Activated naive CD8-positive, alpha-beta T cell (primary cell): ENCODE measurements at regions not wholly inside any gene's neighbourhood (a gene's known extent, or its start where the extent isn't known, plus 50 kb on each side); places are given as distances from the start of the nearest gene placed in this dataset.

Experiments used
- H3K27ac Mint-ChIP-seq: one replicate; pipeline ENCODE4 v1.8.0; 2021; ENCODE audit warnings: mixed read lengths
- H3K27me3 Mint-ChIP-seq: one replicate; pipeline ENCODE4 v1.8.0; 2021; ENCODE audit warnings: mixed read lengths
- H3K36me3 Mint-ChIP-seq: one replicate; pipeline ENCODE4 v1.8.0; 2021; ENCODE audit warnings: mixed read lengths
- H3K4me1 Mint-ChIP-seq: one replicate; pipeline ENCODE4 v1.8.0; 2021; ENCODE audit warnings: low read depth, mixed read lengths
- H3K4me3 Mint-ChIP-seq: one replicate; pipeline ENCODE4 v1.8.0; 2021; ENCODE audit warnings: mild to moderate bottlenecking, mixed read lengths
- H3K9me3 Mint-ChIP-seq: one replicate; pipeline ENCODE4 v1.8.0; 2021; ENCODE audit warnings: low read depth, mixed read lengths

DNA sequence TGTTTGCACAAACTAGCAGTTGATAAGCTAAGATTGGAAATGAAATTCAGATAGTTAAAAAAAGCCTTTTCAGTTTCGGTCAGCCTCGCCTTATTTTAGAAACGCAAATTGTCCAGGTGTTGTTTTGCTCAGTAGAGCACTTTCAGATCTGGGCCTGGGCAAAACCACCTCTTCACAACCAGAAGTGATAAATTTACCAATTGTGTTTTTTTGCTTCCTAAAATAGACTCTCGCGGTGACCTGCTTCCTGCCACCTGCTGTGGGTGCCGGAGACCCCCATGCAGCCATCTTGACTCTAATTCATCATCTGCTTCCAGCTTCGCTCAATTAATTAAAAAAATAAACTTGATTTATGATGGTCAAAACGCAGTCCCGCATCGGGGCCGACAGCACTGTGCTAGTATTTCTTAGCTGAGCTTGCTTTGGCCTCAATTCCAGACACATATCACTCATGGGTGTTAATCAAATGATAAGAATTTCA, 335.6 kb downstream of the TMEM121 start:
- H3K27me3 Mint-ChIP-seq: no peaks in the 10 kb centered on the region
- peak overlapping the region; percentile 96 for H3K27ac Mint-ChIP-seq
- no peaks in the 10 kb centered on the region for H3K36me3 Mint-ChIP-seq
- peak overlapping the region; percentile 83 for H3K4me3 Mint-ChIP-seq
- H3K4me1 Mint-ChIP-seq: peaks cover 35% of the 10 kb centered on the region
- no peaks in the 10 kb centered on the region for H3K9me3 Mint-ChIP-seq

DNA sequence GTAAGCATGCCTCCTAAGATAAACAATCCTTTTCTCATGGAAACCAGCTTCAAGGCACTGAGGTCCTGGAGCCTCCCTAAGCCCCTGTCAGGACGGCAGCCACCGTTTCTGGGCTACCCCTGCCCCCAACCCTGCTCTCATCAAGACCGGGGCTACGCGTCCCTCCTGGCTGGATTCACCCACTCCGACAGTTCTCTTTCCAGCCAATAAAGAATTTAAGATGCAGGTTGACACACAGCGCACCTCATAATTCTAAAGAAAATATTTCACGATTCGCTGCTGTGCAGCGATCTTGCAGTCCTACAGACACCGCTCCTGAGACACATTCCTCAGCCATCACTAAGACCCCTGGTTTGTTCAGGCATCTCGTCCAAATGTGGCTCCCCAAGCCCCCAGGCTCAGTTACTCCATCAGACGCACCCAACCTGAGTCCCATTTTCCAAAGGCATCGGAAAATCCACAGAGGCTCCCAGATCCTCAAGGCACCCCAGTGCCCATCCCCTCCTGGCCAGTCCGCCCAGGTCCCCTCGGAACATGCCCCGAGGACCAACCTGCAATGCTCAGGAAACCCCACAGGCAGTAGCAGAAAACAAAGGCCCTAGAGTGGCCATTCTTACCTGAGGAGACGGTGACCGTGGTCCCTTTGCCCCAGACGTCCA, 336.3 kb downstream of the TMEM121 start:
- no peaks in the 10 kb centered on the region for H3K27me3 Mint-ChIP-seq
- H3K4me3 Mint-ChIP-seq: peak overlapping the region; percentile 83
- peaks cover 35% of the 10 kb centered on the region for H3K4me1 Mint-ChIP-seq
- peak overlapping the region; percentile 96 for H3K27ac Mint-ChIP-seq
- no peaks in the 10 kb centered on the region for H3K9me3 Mint-ChIP-seq
- H3K36me3 Mint-ChIP-seq: no peaks in the 10 kb centered on the region

DNA sequence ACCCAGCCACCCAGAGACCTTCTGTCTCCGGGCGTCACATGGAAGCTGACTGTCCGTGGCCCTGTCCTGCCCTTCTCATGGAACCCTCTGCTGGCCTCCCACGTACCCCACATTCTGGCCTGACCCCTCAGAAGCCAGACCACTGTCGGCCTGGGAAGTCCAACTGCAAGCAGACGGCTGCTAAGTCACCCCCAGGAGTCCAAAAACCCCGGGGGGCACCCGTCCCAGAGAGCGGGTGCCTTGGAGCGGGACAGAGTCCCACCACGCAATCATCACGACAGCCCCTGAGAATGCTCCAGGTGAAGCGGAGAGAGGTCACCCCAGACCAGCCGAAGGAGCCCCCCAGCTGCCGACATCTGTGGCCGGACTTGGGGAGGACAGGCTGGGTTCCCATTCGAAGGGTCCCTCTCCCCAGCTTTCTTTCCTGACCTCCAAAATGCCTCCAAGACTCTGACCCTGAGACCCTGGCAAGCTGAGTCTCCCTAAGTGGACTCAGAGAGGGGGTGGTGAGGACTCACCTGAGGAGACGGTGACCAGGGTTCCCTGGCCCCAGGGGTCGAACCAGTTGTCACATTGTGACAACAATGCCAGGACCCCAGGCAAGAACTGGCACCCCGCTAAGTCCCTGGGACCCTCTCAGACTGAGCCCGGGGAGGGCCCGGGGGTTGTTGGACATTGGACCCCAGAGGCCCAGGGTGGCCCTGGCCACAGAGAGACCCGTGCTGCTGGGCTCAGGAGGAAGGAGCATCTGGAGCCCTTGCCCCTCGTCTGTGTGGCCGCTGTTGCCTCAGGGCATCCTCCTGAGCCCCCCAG, 337.1 kb downstream of the TMEM121 start:
- no peaks in the 10 kb centered on the region for H3K36me3 Mint-ChIP-seq
- no peaks in the 10 kb centered on the region for H3K27me3 Mint-ChIP-seq
- peak overlapping the region; percentile 96 for H3K27ac Mint-ChIP-seq
- no peak overlapping the region for H3K4me3 Mint-ChIP-seq
- no peaks in the 10 kb centered on the region for H3K9me3 Mint-ChIP-seq
- peaks cover 35% of the 10 kb centered on the region for H3K4me1 Mint-ChIP-seq

DNA sequence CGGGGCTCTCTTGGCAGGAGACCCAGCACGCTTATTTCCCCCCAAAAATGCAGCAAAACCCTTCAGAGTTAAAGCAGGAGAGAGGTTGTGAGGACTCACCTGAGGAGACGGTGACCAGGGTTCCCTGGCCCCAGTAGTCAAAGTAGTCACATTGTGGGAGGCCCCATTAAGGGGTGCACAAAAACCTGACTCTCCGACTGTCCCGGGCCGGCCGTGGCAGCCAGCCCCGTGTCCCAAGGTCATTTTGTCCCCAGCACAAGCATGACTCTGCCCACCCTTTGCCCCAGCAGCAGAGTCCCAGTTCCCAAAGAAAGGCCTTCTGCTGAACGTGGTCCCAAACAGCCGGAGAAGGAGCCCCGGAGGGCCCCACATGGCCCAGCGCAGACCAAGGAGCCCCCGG, 337.7 kb downstream of the TMEM121 start:
- H3K36me3 Mint-ChIP-seq: no peaks in the 10 kb centered on the region
- H3K27ac Mint-ChIP-seq: peak overlapping the region; percentile 73
- H3K4me1 Mint-ChIP-seq: peaks cover 29% of the 10 kb centered on the region
- no peaks in the 10 kb centered on the region for H3K27me3 Mint-ChIP-seq
- H3K4me3 Mint-ChIP-seq: no peak overlapping the region
- H3K9me3 Mint-ChIP-seq: no peaks in the 10 kb centered on the region

DNA sequence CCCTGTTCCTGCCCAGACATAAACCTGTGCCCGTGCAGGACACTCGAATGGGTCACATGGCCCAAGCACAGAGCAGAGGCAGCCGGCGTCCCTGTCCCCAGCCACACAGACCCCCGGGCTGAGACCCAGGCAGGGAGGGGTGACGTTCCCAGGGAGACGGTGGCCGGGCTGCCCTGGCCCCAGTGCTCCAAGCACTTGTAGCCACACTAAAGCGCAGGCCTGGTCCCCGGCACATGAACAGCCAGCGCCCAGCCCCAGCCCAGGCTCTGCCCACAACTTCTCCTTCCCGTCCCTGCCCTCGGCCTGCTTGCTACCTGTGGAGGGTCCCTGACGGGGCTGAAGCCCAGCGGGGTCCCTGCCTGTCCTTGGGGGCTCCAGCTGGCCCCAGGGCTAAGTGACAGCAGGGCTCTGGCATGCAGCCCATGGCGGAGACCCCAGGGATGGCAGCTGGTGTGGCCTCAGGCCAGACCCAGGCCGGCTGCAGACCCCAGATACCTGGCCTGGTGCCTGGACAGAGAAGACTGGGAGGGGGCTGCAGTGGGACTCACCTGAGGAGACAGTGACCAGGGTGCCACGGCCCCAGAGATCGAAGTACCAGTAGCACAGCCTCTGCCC, 338.4 kb downstream of the TMEM121 start:
- Mint-ChIP-seq H3K9me3 (no peaks in the 10 kb centered on the region), H3K27me3 (no peaks in the 10 kb centered on the region), H3K4me3 (no peak overlapping the region), H3K36me3 (no peaks in the 10 kb centered on the region), H3K4me1 (peaks cover 29% of the 10 kb centered on the region), H3K27ac (peak overlapping the region; percentile 73)

DNA sequence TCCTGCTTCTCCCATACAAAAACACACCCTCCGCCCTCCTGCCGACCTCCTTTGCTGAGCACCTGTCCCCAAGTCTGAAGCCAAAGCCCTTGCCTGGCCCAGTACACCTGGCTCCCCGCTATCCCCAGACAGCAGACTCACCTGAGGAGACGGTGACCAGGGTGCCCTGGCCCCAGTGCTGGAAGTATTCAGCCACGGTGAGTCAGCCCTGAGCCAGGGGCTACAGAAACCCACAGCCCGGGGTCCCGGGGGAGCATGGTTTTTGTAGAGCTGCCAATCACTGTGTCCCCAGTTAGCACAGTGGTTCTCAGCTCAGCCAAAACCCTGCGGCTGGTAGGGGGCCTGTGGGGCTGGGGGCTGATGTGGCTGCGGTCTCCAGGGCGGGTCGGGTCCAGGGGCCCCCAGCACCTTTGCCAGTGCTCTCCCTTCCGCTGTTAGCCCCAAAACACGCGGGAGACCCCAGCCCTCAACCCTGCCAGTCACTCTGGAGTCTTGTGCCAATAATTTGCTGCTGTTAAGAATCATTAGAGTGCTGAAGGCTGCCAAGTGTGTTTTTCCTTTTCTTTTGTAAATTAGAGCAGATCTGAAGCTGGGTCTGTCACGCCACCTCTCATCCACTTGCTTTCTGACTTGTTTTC, 339.0 kb downstream of the TMEM121 start:
- Mint-ChIP-seq H3K27ac (peak overlapping the region; percentile 8), H3K4me3 (no peak overlapping the region), H3K4me1 (peaks cover 26% of the 10 kb centered on the region), H3K9me3 (no peaks in the 10 kb centered on the region), H3K36me3 (no peaks in the 10 kb centered on the region), H3K27me3 (no peaks in the 10 kb centered on the region)

DNA sequence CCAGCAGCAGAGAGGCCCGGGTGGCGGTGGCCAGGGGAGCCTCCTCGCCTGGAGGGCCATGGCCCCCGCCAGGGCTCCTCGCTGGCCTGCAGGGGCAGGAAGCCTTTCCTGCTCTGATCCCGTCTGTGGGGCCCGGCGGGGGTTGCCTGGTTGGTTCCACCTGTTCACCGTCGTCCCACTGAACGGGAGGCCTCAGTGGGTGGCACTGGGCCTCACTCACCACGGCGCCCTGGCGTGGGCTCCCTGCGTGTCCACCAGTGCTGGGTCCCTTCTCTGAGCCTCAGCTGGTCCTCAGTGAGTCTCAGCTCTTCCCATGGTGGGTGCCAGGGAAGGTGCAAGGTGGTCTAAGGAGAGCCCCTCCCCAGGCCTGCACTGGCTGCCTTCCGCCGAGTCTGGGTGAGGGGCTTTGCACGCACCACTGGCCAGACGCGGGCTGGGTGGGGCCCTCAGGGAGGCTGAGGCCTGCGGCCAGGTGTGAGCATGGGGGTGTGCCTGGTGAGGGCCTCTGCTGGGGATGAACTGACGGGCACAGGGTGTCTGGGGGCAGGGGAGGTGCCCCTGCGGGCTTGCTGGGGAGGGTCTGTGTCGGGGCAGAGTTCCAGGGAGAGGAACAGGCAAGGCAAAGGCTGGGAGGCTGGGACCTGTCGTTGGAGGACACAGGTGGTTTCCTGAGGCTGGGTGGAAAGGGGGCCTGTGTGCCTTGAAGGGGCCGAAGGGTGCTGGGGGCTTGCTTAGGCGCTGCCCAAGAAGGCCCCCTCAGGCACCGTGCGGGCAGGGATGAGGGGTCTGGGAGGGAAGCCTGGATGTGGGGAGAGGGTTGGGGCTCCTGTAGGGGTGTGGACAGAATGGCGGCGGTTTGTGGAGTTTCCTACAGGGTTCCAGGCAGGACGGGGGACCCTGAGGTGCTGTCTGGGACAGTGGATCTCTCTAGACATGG, 339.8 kb downstream of the TMEM121 start:
- Mint-ChIP-seq H3K36me3 (no peaks in the 10 kb centered on the region), H3K27me3 (no peaks in the 10 kb centered on the region), H3K4me1 (peaks cover 18% of the 10 kb centered on the region), H3K27ac (peak overlapping the region; percentile 41), H3K4me3 (no peak overlapping the region), H3K9me3 (no peaks in the 10 kb centered on the region)

DNA sequence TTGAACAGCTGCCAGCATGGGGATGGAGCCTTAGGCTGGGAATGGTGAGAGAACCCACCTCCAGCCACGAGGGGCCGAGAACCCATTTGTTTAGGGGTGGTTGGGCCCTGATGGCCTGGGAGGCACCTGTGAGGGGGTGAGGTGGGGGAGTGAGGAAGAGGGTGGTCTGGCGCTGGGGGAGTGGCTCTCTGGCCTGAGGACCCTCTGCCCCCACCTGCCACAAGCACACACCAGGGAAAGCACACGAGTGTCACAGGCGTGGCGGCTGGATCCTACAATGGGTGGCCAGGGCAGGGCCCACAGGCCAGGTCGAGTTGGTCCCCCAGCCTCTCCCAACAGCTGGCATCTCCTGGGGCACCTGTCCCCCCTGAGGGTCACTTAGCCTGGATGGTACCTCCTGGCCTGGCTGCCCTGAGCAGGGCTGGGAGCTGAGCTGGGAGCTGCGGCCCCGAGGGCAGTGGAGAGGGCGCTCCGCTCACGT, 340.5 kb downstream of the TMEM121 start:
- Mint-ChIP-seq H3K9me3 (no peaks in the 10 kb centered on the region), H3K27ac (peak overlapping the region; percentile 41), H3K4me3 (no peak overlapping the region), H3K27me3 (no peaks in the 10 kb centered on the region), H3K4me1 (peaks cover 12% of the 10 kb centered on the region), H3K36me3 (no peaks in the 10 kb centered on the region)

DNA sequence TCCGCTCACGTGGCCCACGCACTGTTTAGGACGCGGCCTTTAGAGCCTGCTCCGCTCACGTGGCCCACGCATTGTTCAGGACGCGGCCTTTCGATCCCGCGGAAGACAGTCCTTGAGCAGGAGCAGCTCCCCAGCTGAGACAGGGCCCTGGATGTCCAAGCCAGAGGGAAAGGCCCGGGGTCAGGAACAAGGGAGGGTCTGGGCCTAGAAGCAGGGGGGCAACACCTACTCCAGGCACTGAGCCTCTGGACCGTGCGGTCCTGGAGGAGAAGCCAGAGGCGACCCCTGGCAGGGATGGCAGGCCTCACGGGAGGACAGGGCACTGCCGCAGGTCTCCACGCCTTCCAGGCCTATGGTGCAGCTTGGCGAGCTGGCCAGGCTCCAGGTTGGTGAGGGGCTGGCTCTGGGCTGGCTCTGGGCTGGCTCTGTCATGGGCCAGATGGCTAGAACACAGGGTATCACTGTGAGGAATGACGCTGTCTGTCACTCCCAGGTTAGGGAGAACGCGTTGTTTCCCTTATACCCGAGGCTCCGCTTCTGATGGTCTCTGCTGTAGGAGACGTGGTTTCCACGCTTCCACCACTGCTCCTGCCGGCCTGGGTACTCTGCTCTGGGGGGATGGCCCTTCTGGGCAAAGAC, 341.7 kb downstream of the TMEM121 start:
- peaks cover 1% of the 10 kb centered on the region for H3K4me1 Mint-ChIP-seq
- peak overlapping the region; percentile 28 for H3K27ac Mint-ChIP-seq
- H3K27me3 Mint-ChIP-seq: no peaks in the 10 kb centered on the region
- H3K36me3 Mint-ChIP-seq: no peaks in the 10 kb centered on the region
- no peaks in the 10 kb centered on the region for H3K9me3 Mint-ChIP-seq
- H3K4me3 Mint-ChIP-seq: no peak overlapping the region

DNA sequence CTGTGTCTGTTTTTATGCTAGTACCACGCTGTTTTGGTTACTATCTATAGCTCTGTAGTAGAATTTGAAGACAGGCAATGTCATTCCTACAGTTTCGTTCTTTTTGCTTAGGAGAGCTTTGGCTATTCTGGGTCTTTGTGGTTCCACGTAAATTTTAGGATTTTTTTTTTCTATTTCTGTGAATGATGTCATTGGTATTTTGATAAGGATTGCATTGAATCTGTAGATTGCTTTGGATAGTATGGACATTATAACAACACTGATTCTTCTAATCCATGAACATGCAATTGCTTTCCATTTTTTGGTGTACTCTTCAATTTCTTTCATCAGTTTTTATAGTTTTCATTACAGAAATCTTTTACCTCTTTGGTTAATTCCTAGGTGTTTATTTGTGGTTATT, 345.2 kb downstream of the TMEM121 start:
- H3K4me1 Mint-ChIP-seq: no peaks in the 10 kb centered on the region

DNA sequence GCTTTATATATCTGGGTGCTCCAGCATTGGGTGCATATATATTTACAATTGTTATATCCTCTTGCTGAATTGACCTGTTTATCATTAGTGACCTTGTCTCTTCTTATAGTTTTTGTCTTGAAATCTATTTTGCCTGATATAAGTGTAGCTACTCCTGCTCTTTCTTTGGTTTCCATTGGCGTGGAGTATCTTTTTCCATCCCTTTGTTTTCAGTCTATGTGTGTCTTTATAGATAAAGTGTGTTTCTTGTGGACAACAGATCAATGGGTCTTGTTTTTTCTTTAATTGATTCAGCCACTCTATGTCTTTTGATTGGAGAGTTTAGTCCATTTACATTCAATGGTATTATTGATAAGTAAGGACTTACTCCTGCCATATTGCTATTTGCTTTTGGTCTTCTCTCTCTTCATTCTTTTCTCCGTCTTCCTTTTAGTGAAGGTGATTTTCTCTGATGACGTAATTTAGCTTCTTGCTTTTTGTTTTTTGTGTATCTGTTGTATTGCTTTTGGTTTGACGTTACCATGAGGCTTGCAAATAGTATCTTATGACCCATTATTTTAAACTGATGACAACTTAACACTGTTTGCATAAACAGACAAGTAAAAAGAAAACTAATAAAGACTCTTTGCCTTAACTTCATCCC, 347.6 kb downstream of the TMEM121 start:
- Mint-ChIP-seq H3K36me3 (no peaks in the 10 kb centered on the region), H3K27me3 (no peaks in the 10 kb centered on the region), H3K27ac (no peak overlapping the region), H3K4me3 (no peak overlapping the region), H3K9me3 (no peaks in the 10 kb centered on the region), H3K4me1 (no peaks in the 10 kb centered on the region)

More for the DNA sequence above, 345.2 kb downstream of the TMEM121 start:
- Mint-ChIP-seq H3K9me3 (no peaks in the 10 kb centered on the region), H3K27me3 (no peaks in the 10 kb centered on the region), H3K4me3 (no peak overlapping the region), H3K27ac (no peak overlapping the region), H3K36me3 (no peaks in the 10 kb centered on the region)

DNA sequence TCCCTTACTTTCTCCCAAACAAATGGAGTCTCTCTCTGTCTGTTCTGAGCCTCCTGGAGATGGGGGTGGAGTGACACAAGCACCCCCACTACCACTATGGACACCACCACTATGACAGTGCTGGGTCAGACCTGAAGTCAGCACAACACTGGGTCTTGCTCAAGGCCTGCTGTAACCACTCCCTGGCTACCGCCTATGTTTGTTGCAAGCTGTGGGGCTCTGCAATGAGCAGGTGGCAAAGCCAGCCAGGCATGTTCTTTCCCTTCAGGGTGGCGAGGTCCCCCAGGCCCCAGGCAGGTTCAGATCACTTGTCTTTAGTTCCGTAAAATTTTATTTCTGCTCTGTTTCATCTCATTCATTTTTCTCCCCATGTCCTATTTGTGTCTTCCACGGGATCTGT, 349.8 kb downstream of the TMEM121 start:
- Mint-ChIP-seq H3K27ac (peak overlapping the region; percentile 19), H3K9me3 (no peaks in the 10 kb centered on the region), H3K36me3 (no peaks in the 10 kb centered on the region), H3K4me3 (no peak overlapping the region), H3K27me3 (no peaks in the 10 kb centered on the region), H3K4me1 (no peaks in the 10 kb centered on the region)

DNA sequence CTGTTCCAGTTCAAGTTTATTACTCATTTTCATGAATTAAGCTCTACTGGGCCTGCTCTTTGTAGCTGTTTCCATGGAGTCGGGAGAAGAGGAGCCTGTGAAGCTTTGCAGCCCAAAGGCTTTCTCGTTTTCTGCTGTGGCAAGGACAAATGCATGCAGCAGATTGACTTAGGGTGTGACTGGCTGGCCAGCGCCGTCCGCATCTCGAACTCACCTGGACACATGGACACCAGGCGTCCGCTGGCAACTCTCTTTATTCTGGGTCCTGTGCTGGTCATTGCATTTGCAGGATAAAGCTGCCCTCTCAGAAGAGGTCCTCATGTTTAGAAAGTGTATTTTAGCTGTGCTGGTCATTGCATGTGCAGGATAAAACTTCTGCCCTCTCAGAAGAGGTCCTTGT, 350.4 kb downstream of the TMEM121 start:
- Mint-ChIP-seq H3K36me3 (no peaks in the 10 kb centered on the region), H3K9me3 (no peaks in the 10 kb centered on the region), H3K4me3 (no peak overlapping the region), H3K27me3 (no peaks in the 10 kb centered on the region), H3K4me1 (no peaks in the 10 kb centered on the region), H3K27ac (no peak overlapping the region)
